KOPT-K1 (cell line): ENCODE measurements at regions not wholly inside any gene's neighbourhood (a gene's known extent, or its start where the extent isn't known, plus 50 kb on each side); places are given as distances from the start of the nearest gene placed in this dataset.

Experiments used
- H3K27ac ChIP-seq: fragments of 200-600 bp; sonication (generic); 2 replicates; pipeline ENCODE4 v1.5.1; 2016; ENCODE audit warnings: antibody characterized with exemption, mild to moderate bottlenecking, low read depth, low read length; ENCODE audit not compliant: poor library complexity, severe bottlenecking
- H3K36me3 ChIP-seq: fragments of 200-600 bp; sonication (generic); 2 replicates; pipeline ENCODE4 v1.5.1; 2017; ENCODE audit warnings: antibody characterized with exemption, mild to moderate bottlenecking, low read length, moderate library complexity; ENCODE audit not compliant: insufficient read depth
- H3K9me3 ChIP-seq: fragments of 200-600 bp; sonication (generic); 2 replicates; pipeline ENCODE4 v1.5.1; 2017; ENCODE audit warnings: antibody characterized with exemption, low read length, mild to moderate bottlenecking; ENCODE audit not compliant: insufficient read depth, poor library complexity, severe bottlenecking

- Histone ChIP-seq H3K27ac (no peak overlapping the region), H3K9me3 (peaks cover 7% of the 10 kb centered on the region)
Measured at GRCh38 chr12:19644571-19644970, 205.3 kb downstream of the AEBP2 start.

GRCh38 chr12:19645823-19646222, 206.5 kb downstream of the AEBP2 start:
- Histone ChIP-seq H3K27ac (no peak overlapping the region), H3K9me3 (peaks cover 7% of the 10 kb centered on the region), H3K36me3 (no peaks in the 10 kb centered on the region)

More at GRCh38 chr12:19644571-19644970, 205.3 kb downstream of the AEBP2 start:
- H3K36me3 ChIP-seq, result no peaks in the 10 kb centered on the region

GRCh38 chr12:19646599-19646998, 207.3 kb downstream of the AEBP2 start:
- Histone ChIP-seq H3K27ac (no peak overlapping the region), H3K36me3 (no peaks in the 10 kb centered on the region), H3K9me3 (peaks cover 7% of the 10 kb centered on the region)

DNA sequence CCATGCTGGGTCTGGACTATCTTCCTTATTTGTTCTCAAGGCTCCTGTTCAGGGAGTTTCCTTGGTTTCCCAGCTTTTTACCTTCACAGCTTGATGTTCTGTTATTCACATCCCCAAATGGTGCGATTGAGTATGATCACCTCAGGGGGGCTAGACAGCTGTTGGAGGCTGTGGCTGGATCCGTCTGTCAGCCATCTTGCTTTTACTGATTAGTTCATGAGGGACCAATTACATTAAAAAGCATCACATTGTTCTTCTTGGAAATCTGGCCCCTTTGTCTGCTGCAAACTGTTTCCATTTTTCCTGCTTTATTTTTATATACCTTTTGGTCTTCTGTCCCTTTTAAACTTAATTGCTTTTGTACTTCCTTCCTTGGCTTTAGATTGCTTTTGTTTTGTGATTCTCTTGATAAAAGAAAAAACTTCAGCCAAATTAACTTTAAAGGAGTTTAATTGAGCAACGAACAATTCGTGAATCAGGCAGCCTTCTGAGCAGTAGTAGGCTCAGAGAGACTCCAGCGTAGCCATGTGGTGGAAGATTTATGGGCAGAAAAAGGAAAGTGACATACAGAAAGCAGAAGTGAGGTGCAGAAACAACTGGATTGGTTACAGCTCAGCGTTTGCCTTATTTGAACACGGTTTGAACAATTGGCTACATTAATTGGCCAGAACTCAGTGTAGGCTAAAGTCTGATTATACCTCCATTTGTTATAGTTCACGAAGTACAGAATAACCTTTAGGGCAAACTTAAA, 208.7 kb downstream of the AEBP2 start:
- no peaks in the 10 kb centered on the region for H3K36me3 ChIP-seq
- peaks cover 7% of the 10 kb centered on the region for H3K9me3 ChIP-seq
- H3K27ac ChIP-seq, result no peak overlapping the region

DNA sequence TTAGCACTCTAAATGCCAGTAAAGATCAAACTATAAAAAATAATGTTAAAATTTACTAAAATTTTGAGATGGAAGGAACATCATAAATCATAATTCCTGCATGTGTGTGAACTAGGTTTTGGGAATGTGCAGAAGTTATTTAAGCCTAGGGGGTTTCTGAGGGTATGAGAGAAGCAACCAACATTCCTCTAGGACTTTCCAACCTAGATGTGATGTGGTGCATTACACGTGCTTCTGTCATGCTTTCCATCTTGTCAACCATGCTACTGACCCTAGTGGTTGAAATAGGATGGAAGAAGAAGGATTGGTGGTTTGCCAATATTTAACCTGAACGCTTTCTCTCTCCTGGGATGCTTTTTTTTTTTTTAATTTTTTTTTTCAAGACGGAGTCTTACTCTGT, 209.3 kb downstream of the AEBP2 start:
- H3K36me3 ChIP-seq, result no peaks in the 10 kb centered on the region
- H3K27ac ChIP-seq, result no peak overlapping the region
- peaks cover 7% of the 10 kb centered on the region for H3K9me3 ChIP-seq

- Histone ChIP-seq H3K36me3 (no peaks in the 10 kb centered on the region), H3K9me3 (no peaks in the 10 kb centered on the region), H3K27ac (no peak overlapping the region)
Measured at GRCh38 chr12:19652386-19652785, 213.1 kb downstream of the AEBP2 start.

DNA sequence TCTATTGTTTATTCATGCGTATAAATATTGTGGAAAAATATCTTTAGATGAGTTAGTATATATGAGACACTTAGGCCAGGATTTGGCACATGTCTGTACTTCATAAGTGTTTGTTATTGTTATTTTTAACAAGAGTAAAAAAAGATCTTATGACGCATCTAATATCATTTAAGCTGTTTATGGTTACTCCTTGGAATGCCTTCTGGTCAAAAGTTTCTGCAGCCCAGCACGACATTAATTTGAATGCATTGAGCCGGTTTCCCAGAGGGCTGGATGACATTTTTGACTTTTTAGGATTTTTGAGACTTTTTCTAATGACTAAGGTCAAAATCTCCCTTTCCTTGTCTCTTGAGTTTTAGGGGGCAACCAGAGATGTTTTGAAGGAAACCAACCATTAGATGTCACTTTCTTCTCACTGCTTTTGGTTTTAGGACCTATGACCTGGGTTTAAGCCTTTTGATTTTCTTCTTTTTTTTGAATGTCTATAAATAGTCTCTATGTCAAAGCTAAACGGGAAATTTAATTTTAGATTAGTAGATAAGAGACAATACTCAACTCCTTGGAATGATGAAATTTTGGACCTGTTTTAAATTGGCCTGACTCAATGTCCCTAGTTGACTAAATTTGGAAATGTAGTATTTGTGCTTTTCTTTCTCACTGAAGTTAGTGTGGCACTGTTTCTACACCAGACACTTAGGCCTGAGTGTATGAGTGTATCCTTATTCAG, 215.5 kb downstream of the AEBP2 start:
- Histone ChIP-seq H3K9me3 (no peaks in the 10 kb centered on the region), H3K27ac (no peak overlapping the region), H3K36me3 (no peaks in the 10 kb centered on the region)

DNA sequence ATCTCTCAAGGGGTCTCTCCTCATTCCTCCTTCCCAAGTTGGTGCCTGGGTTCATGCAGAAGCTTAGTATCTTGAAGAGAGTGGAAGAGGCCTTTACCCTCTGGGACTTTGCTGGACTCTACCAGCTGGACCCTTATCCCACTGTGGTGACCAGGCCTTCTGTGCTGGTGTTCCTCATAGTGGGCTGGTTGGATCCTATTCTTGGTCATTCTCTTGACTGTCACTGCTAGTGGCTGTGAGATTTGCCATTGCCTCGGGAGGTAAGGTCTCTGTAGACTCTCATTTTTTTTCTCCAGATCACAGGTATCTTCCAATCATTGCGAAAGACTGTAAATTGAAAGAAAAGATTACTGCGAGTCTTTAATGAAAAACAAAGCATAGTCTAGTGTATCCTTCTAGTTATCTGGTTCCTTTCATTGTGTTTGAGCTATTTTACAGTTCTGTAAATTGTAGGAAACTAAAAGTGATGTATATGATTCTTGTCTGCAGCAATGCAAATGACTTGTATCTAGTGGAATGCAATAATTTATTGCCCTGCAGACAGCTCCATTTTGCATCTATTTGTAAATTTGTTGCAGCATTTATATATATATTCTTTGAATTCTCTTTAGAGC, 217.9 kb downstream of the AEBP2 start:
- H3K9me3 ChIP-seq, result no peaks in the 10 kb centered on the region
- H3K36me3 ChIP-seq, result no peaks in the 10 kb centered on the region
- H3K27ac ChIP-seq, result no peak overlapping the region

- no peaks in the 10 kb centered on the region for H3K36me3 ChIP-seq
- no peak overlapping the region for H3K27ac ChIP-seq
- no peaks in the 10 kb centered on the region for H3K9me3 ChIP-seq
Measured at GRCh38 chr12:19657732-19658130, 218.4 kb downstream of the AEBP2 start.

DNA sequence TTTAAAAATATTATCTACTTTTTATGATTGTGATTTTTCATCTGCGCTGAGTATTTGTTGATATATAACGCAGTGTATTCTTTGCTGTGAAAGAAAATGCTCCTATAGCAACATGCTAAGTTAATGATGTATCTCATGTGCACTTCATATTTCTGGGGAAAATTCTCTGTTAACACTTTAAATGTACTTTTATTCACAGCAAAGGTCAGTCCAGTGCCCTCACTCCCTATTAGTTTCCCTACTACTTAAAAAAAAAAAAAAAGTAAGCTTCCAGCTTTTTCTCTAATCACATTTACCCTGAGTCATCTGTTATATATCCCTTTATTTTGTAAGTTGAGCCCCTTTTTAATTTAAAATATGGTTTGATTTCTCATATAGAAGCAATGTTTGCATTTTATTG, 219.8 kb downstream of the AEBP2 start:
- Histone ChIP-seq H3K36me3 (no peaks in the 10 kb centered on the region), H3K9me3 (no peaks in the 10 kb centered on the region), H3K27ac (no peak overlapping the region)

DNA sequence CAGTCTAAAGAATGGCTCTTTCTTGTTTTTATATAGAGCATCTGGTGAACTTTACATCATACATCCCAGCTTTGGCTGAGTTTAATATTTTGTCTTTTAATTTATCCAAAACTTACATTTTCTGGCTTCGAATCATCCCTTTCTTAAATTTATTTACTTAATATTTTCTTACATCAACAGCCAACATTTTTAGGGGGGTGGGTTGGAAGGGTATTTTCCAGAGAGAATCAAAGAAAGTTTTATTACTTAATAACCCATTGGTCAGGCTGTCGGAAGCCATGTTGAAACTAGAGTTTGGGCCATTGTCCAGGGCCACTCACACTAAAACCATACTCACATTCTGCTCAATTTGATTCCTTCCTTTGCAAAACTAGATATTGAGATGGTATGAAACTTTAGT, 220.2 kb downstream of the AEBP2 start:
- Histone ChIP-seq H3K27ac (no peak overlapping the region), H3K36me3 (no peaks in the 10 kb centered on the region), H3K9me3 (no peaks in the 10 kb centered on the region)

DNA sequence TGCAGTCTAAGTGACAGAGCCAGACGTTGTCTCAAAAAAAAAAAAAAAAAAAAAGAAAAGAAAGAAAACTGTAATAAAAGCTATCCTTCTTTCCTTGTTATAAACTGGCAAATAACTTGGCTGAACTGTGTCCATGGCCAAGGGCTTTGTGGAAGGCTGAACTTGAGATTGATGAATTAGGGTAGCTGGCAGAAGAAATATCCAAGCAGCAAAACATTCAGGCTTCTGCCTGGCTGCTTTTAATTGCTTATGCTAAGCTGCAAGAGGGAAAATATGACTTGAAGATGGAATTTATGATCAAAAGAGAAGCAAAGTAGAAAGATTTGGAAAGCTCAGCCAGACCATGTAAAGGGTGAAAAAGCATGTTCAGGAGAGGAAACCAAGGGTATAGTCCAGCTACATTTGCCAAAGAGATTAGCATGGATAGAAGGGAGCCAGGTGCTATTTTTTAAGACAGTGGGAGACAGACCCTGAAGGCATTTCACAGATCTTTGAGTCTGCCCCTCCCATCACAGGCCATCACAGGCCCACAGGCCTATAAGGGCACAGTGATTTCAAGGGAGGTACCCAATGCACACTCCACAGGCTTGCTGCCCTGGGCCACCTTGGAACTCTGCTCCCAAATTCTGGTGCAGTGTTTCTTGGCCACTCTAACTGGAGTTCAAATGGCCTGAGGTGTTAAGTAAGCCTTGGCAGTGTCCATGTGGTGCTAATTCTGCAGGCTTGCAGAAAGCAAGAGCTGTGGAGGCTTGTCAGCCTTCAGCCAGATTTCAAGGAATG, 226.0 kb downstream of the AEBP2 start:
- Histone ChIP-seq H3K27ac (no peak overlapping the region), H3K9me3 (no peaks in the 10 kb centered on the region), H3K36me3 (no peaks in the 10 kb centered on the region)

DNA sequence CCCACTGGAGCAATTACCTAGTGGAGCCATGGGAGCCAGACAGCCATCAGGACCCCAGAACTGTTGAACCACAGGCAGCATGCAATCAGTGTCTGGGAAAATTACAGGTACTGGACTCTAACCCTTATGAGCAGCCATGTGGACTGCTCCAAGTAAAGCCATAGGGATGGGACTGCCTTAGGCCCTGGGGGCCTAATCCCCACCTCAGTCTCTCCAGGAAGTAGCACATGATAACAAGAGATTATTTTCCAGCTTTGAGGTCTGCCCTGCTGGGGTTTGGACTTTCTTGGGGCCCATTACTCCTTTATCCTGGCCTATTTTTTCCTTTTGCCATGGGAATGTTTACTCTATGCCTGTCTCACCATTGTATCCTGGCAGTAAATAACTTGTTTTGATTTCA, 226.8 kb downstream of the AEBP2 start:
- H3K9me3 ChIP-seq, result no peaks in the 10 kb centered on the region
- no peak overlapping the region for H3K27ac ChIP-seq
- H3K36me3 ChIP-seq, result no peaks in the 10 kb centered on the region

GRCh38 chr12:19669793-19670192, 230.5 kb downstream of the AEBP2 start:
- H3K27ac ChIP-seq, result no peak overlapping the region
- no peaks in the 10 kb centered on the region for H3K9me3 ChIP-seq
- H3K36me3 ChIP-seq, result no peaks in the 10 kb centered on the region

GRCh38 chr12:19671695-19672094, 232.4 kb downstream of the AEBP2 start:
- Histone ChIP-seq H3K9me3 (no peaks in the 10 kb centered on the region), H3K36me3 (no peaks in the 10 kb centered on the region), H3K27ac (no peak overlapping the region)
